IPS-NIHi11 (cell line): ENCODE measurements at regions not wholly inside any gene's neighbourhood (a gene's known extent, or its start where the extent isn't known, plus 50 kb on each side); places are given as distances from the start of the nearest gene placed in this dataset.
"Not testable (repeated sequence)": the region's sequence is repeated elsewhere in the genome, so short reads cannot be mapped to it uniquely, and the experiment has no call there.

ENCODE experiments used
- DNase-seq: peaks from one replicate; pipeline ENCODE4 v3.0.0; 2012; ENCODE audit warnings: mixed read lengths, low spot score

GRCh38 chr11:81420668-81421250 lies 1312.9 kb downstream of the FAM181B start:
- DNase-seq = peak; percentile 13

GRCh38 chr11:81397316-81397715 lies 1336.3 kb downstream of the FAM181B start:
- DNase-seq = no peak

GRCh38 chr11:81394311-81394710 lies 1339.4 kb downstream of the FAM181B start:
- no peak for DNase-seq

GRCh38 chr11:81388326-81388725 lies 1345.3 kb downstream of the FAM181B start:
- no peak for DNase-seq

- DNase-seq = no peak
These were observed 1353.3 kb downstream of the FAM181B start for GRCh38 chr11:81380395-81380794.

- DNase-seq = no peak
These were observed 1356.2 kb downstream of the FAM181B start for GRCh38 chr11:81377418-81377817.

- DNase-seq = no peak
These were observed 1359.7 kb downstream of the FAM181B start for GRCh38 chr11:81373986-81374385.

GRCh38 chr11:81368192-81368591 lies 1365.5 kb downstream of the FAM181B start:
- no peak for DNase-seq

GRCh38 chr11:81365496-81365895 lies 1368.2 kb downstream of the FAM181B start:
- no peak for DNase-seq

GRCh38 chr11:81359476-81359875 lies 1374.2 kb downstream of the FAM181B start:
- DNase-seq = no peak

- no peak for DNase-seq
These were observed 1388.1 kb downstream of the FAM181B start for GRCh38 chr11:81345609-81346008.

- DNase-seq = no peak
These were observed 1390.7 kb downstream of the FAM181B start for GRCh38 chr11:81342966-81343365.

- no peak for DNase-seq
These were observed 1393.4 kb downstream of the FAM181B start for GRCh38 chr11:81340225-81340624.

GRCh38 chr11:81339521-81339920 lies 1394.1 kb downstream of the FAM181B start:
- DNase-seq = no peak

- no peak for DNase-seq
These were observed 1395.9 kb downstream of the FAM181B start for GRCh38 chr11:81337756-81338155.

GRCh38 chr11:81332276-81332675 lies 1401.4 kb downstream of the FAM181B start:
- no peak for DNase-seq

GRCh38 chr11:81331611-81332235 lies 1401.9 kb downstream of the FAM181B start:
- no peak for DNase-seq

- no peak for DNase-seq
These were observed 1402.6 kb downstream of the FAM181B start for GRCh38 chr11:81331088-81331487.

- no peak for DNase-seq
These were observed 1430.5 kb downstream of the FAM181B start for GRCh38 chr11:81303038-81303664.

GRCh38 chr11:81301166-81301830 lies 1432.4 kb downstream of the FAM181B start:
- DNase-seq = no peak

- DNase-seq = no peak
These were observed 1446.7 kb downstream of the FAM181B start for GRCh38 chr11:81286959-81287358.

GRCh38 chr11:81286550-81286949 lies 1447.1 kb downstream of the FAM181B start:
- peak; percentile 5 for DNase-seq

- not testable (repeated sequence) for DNase-seq
These were observed 1453.4 kb downstream of the FAM181B start for GRCh38 chr11:81280228-81280627.
